A549 (cell line): ENCODE measurements at regions not wholly inside any gene's neighbourhood (a gene's known extent, or its start where the extent isn't known, plus 50 kb on each side); places are given as distances from the start of the nearest gene placed in this dataset.

Source experiments
- ATAC-seq, 2 experiments: fragments of 200-7000 bp in 1 of 2; fragments of >200 bp in 1 of 2; cut with Nextera tagmentation in 1 of 2; cut with Tn5 transposase in 1 of 2; 3 replicates each; pipeline versions ENCODE4 v1.8.0 to v1.9.1; 2018 to 2020; ENCODE audit warnings: mild to moderate bottlenecking in 1 of 2, moderate library complexity in 1 of 2
- CTCF ChIA-PET: fragments of 300-600 bp; sonication (Branson Sonifier 250); formaldehyde crosslinking; extraction: SDS; loops from one replicate; lab custom pipeline; 2021; ENCODE audit warnings: antibody characterized with exemption, inconsistent platforms; lab: Yijun Ruan, JAX
- POLR2A ChIA-PET: fragments of 350-600 bp; formaldehyde crosslinking; extraction: SDS; loops from one replicate; lab custom pipeline; 2021; ENCODE audit warnings: antibody characterized with exemption, inconsistent platforms; lab: Yijun Ruan, JAX
- DNase-seq, 2 experiments: peaks; one replicate each; pipeline versions ENCODE4 v3.0.0 to v3.0.0-alpha.2; 2011 to 2016; ENCODE audit warnings: low read depth in 1 of 2, low spot score in 1 of 2
- FAIRE-seq: peaks from 2 replicates; lab custom pipeline; 2011; peaks lifted over from hg19 to GRCh38; lab: Jason Lieb, UNC
- H3K27ac ChIP-seq, 2 experiments: fragments of >200 bp; sonication (Bioruptor Twin); formaldehyde crosslinking; 3 replicates each; pipeline ENCODE4 v1.5.1; 2016 to 2017
- H3K4me1 ChIP-seq: fragments of >200 bp; sonication (Bioruptor Twin); formaldehyde crosslinking; 3 replicates; pipeline ENCODE4 v1.6.1; 2016
- H3K4me2 ChIP-seq: fragments of >200 bp; sonication (Bioruptor Twin); formaldehyde crosslinking; 3 replicates; pipeline ENCODE4 v1.6.1; 2016
- H3K4me3 ChIP-seq: fragments of >200 bp; sonication (Bioruptor Twin); formaldehyde crosslinking; 3 replicates; pipeline ENCODE4 v1.5.1; 2016
- H3K9me3 ChIP-seq: fragments of >200 bp; sonication (Bioruptor Twin); formaldehyde crosslinking; 3 replicates; pipeline ENCODE4 v1.6.1; 2016
- BHLHE40 ChIP-seq: IDR thresholded peaks from 2 replicates; pipeline ENCODE4 v1.6.1; 2012; ENCODE audit warnings: low read depth, low read length, inconsistent platforms
- CBX2 ChIP-seq: fragments of 200-600 bp; sonication (generic); IDR thresholded peaks from 2 replicates; pipeline ENCODE4 v1.6.1; 2016; ENCODE audit warnings: low read depth, mild to moderate bottlenecking, borderline replicate concordance
- CEBPB ChIP-seq, 2 experiments: fragments of >200 bp in 1 of 2; sonication (Bioruptor Twin) in 1 of 2; formaldehyde crosslinking in 1 of 2; IDR thresholded peaks; 2 replicates each; pipeline ENCODE4 v1.6.1; 2012 to 2016
- CHD2 ChIP-seq: fragments of 150-350 bp; IDR thresholded peaks from 2 replicates; pipeline ENCODE4 v1.6.1; 2014; ENCODE audit warnings: low read length; ENCODE audit not compliant: partially characterized antibody
- CHD4 ChIP-seq: fragments of 200-600 bp; sonication (generic); IDR thresholded peaks from 2 replicates; pipeline ENCODE4 v1.6.1; 2016; ENCODE audit warnings: antibody characterized with exemption, mild to moderate bottlenecking, borderline replicate concordance
- CTCF ChIP-seq: fragments of >200 bp; sonication (Bioruptor Twin); formaldehyde crosslinking; IDR thresholded peaks from 3 replicates; pipeline ENCODE4 v1.5.1; 2016
- EHMT2 ChIP-seq: fragments of 200-600 bp; sonication (generic); IDR thresholded peaks from 2 replicates; pipeline ENCODE4 v1.6.1; 2016; ENCODE audit warnings: antibody characterized with exemption, low read depth, mild to moderate bottlenecking, moderate library complexity
- ELK1 ChIP-seq: fragments of 150-350 bp; IDR thresholded peaks from 2 replicates; pipeline ENCODE4 v1.6.1; 2014; ENCODE audit warnings: low read depth, mild to moderate bottlenecking, low read length
- FOSB ChIP-seq: fragments of 250-450 bp; sonication (Bioruptor Pico); IDR thresholded peaks from 2 replicates; pipeline ENCODE4 v1.5.0; 2020; ENCODE audit warnings: mild to moderate bottlenecking, moderate library complexity
- FOXS1 ChIP-seq: fragments of 250-450 bp; sonication (Bioruptor Pico); IDR thresholded peaks from 2 replicates; pipeline ENCODE4 v1.5.0; 2020; ENCODE audit warnings: mild to moderate bottlenecking, moderate library complexity
- GATA3 ChIP-seq: IDR thresholded peaks from 2 replicates; pipeline ENCODE4 v1.6.1; 2012; ENCODE audit warnings: borderline replicate concordance
- HEYL ChIP-seq: fragments of 250-450 bp; sonication (Bioruptor Pico); IDR thresholded peaks from 2 replicates; pipeline ENCODE4 v1.8.0; 2021; ENCODE audit warnings: mild to moderate bottlenecking, moderate library complexity
- HOXA7 ChIP-seq: fragments of 250-450 bp; sonication (Bioruptor Pico); IDR thresholded peaks from 2 replicates; pipeline ENCODE4 v1.5.0; 2020; ENCODE audit warnings: mild to moderate bottlenecking, moderate library complexity
- MAZ ChIP-seq: fragments of 150-350 bp; IDR thresholded peaks from 2 replicates; pipeline ENCODE4 v1.6.1; 2014; ENCODE audit warnings: antibody characterized with exemption, low read depth, low read length, borderline replicate concordance
- MYC ChIP-seq: IDR thresholded peaks from 2 replicates; pipeline ENCODE4 v1.6.1; 2012; ENCODE audit warnings: mild to moderate bottlenecking, inconsistent platforms, low read length, improper control_type of control experiment, borderline replicate concordance
- NFE2L2 ChIP-seq: fragments of 150-350 bp; conservative IDR thresholded peaks from 2 replicates; pipeline ENCODE4 v1.6.1; 2014; ENCODE audit warnings: low read length
- NPAS2 ChIP-seq: fragments of 250-450 bp; sonication (Bioruptor Pico); IDR thresholded peaks from 2 replicates; pipeline ENCODE4 v1.8.0; 2022; ENCODE audit warnings: mild to moderate bottlenecking, moderate library complexity, borderline replicate concordance
- NR3C1 ChIP-seq: fragments of >200 bp; sonication (Bioruptor Twin); formaldehyde crosslinking; IDR thresholded peaks from 3 replicates; pipeline ENCODE4 v1.6.1; 2017
- PHF8 ChIP-seq: fragments of 200-600 bp; sonication (generic); IDR thresholded peaks from 2 replicates; pipeline ENCODE4 v1.6.1; 2016; ENCODE audit warnings: low read depth, mild to moderate bottlenecking, antibody characterized with exemption, moderate library complexity, borderline replicate concordance
- POLR2A ChIP-seq: IDR thresholded peaks from 2 replicates; pipeline ENCODE4 v1.6.1; 2012; ENCODE audit warnings: mild to moderate bottlenecking, low read length
- POLR2AphosphoS2 ChIP-seq: conservative IDR thresholded peaks from 2 replicates; pipeline ENCODE4 v1.6.1; 2012; ENCODE audit warnings: low read length, improper control_type of control experiment, inconsistent platforms
- RCOR1 ChIP-seq: fragments of 150-350 bp; IDR thresholded peaks from 2 replicates; pipeline ENCODE4 v1.6.1; 2014; ENCODE audit warnings: antibody characterized with exemption, low read length, low read depth
- RFX5 ChIP-seq: fragments of 450-650 bp; IDR thresholded peaks from 2 replicates; pipeline ENCODE4 v1.7.1; 2014; ENCODE audit warnings: antibody characterized with exemption, mild to moderate bottlenecking, moderate library complexity
- TFCP2L1 ChIP-seq: fragments of 250-450 bp; sonication (Bioruptor Pico); IDR thresholded peaks from 2 replicates; pipeline ENCODE4 v1.5.0; 2021; ENCODE audit warnings: mild to moderate bottlenecking
- USF2 ChIP-seq: fragments of 450-650 bp; IDR thresholded peaks from 2 replicates; pipeline ENCODE4 v1.6.1; 2014; ENCODE audit warnings: antibody characterized with exemption
- WGBS: methylation state at CpG from one replicate; pipeline ENCODE4 v1.1.6; 2017; ENCODE audit errors: missing lambda C conversion rate; 5-methylcytosine and 5-hydroxymethylcytosine counted together

- 74% methylated on average over 6 of the region's 6 CpGs for WGBS
- DNase-seq (no peak), FAIRE-seq (no peak), ATAC-seq (no peak)
- ChIA-PET CTCF (interaction anchor here (0.8 to 1.6 kb wide), 5 partner anchors 9 to 464 kb away, joined by 3 to 6 read pairs (median 3); no protein-coding TSS in a partner anchor), POLR2A (no interaction called here)
- Histone ChIP-seq H3K27ac (no peak overlapping the region), H3K4me3 (no peak overlapping the region), H3K4me2 (no peak overlapping the region), H3K4me1 (no peaks in the 10 kb centered on the region), H3K9me3 (no peaks in the 10 kb centered on the region)
- TF ChIP-seq PHF8 (no peak), NFE2L2 (no peak), HEYL (CRISPR knock-in tag) (no peak), POLR2A (no peak), POLR2AphosphoS2 (no peak), CHD2 (no peak)
These were observed 477.9 kb downstream of the RPS24 start for GRCh38 chr10:78511324-78512204.

- no peak for TF ChIP-seq MAZ
- H3K4me1 ChIP-seq, result no peaks in the 10 kb centered on the region
- no peak overlapping the region for H3K4me3 ChIP-seq
- H3K9me3 ChIP-seq, result no peaks in the 10 kb centered on the region
- 62% methylated on average over 3 of the region's 3 CpGs for WGBS
- DNase-seq, result no peak
- ChIA-PET CTCF (interaction anchor here (0.8 to 1.6 kb wide), 4 partner anchors 8 to 465 kb away, joined by 3 to 6 read pairs (median 3); no protein-coding TSS in a partner anchor), POLR2A (no interaction called here)
- no peak overlapping the region for H3K27ac ChIP-seq
- no peak for FAIRE-seq
- ATAC-seq, result no peak
- no peak overlapping the region for H3K4me2 ChIP-seq
These were observed 478.5 kb downstream of the RPS24 start for GRCh38 chr10:78512205-78512550.

GRCh38 chr10:78513330-78513729, 479.7 kb downstream of the RPS24 start:
- Histone ChIP-seq H3K4me2 (no peak overlapping the region), H3K4me1 (no peaks in the 10 kb centered on the region), H3K27ac (no peak overlapping the region), H3K9me3 (no peaks in the 10 kb centered on the region), H3K4me3 (no peak overlapping the region)
- POLR2A ChIA-PET, result no interaction called here
- CTCF ChIA-PET, result interaction anchor here (1.6 kb wide), 2 partner anchors 8 to 11 kb away, joined by 3 to 4 read pairs; no protein-coding TSS in a partner anchor
- ATAC-seq, result no peak
- no peak for FAIRE-seq
- DNase-seq, result no peak
- TF ChIP-seq HOXA7 (CRISPR knock-in tag) (no peak), FOXS1 (CRISPR knock-in tag) (no peak), CBX2 (no peak)
- WGBS, result 34% methylated on average over 2 of the region's 2 CpGs

- 79% methylated on average over 3 of the region's 3 CpGs for WGBS
- Histone ChIP-seq H3K27ac (no peak overlapping the region), H3K4me1 (no peaks in the 10 kb centered on the region)
- POLR2A ChIA-PET, result no interaction called here
- no peak for DNase-seq
- ATAC-seq, result no peak
- no peak for TF ChIP-seq NPAS2
- no peak for TF ChIP-seq TFCP2L1
- TF ChIP-seq RCOR1, result no peak
- no peak for TF ChIP-seq GATA3
- no peak for TF ChIP-seq USF2
- no peak for TF ChIP-seq FOSB (CRISPR knock-in tag)
- no peak for TF ChIP-seq HEYL (CRISPR knock-in tag)
- TF ChIP-seq MYC, result no peak
- no peak for TF ChIP-seq EHMT2
- no peak for TF ChIP-seq CHD4
- no peak for TF ChIP-seq ELK1
- no peak for TF ChIP-seq NR3C1
- TF ChIP-seq BHLHE40, result no peak
- TF ChIP-seq CEBPB (IDR thresholded peaks at IDR 0.05), result no peak
- TF ChIP-seq RFX5, result no peak
- TF ChIP-seq CTCF, result no peak
- TF ChIP-seq MAZ, result no peak
- TF ChIP-seq, all 56 proteins: peak for 0
- H3K4me2 ChIP-seq, result no peak overlapping the region
- no peaks in the 10 kb centered on the region for H3K9me3 ChIP-seq
- CTCF ChIA-PET, result interaction anchor here (1.6 kb wide), 1 partner anchor 8 kb away, joined by 4 read pairs; no protein-coding TSS in a partner anchor
- no peak for FAIRE-seq
- H3K4me3 ChIP-seq, result no peak overlapping the region
These were observed 480.3 kb downstream of the RPS24 start for GRCh38 chr10:78513986-78514385.
